CD4-positive, alpha-beta T cell (primary cell): ENCODE measurements at regions not wholly inside any gene's neighbourhood (a gene's known extent, or its start where the extent isn't known, plus 50 kb on each side); places are given as distances from the start of the nearest gene placed in this dataset.

Source experiments
- ATAC-seq: fragments of 200-7000 bp; cut with Tn5 transposase; one replicate; pipeline ENCODE4 v1.10.0; 2022; ENCODE audit warnings: mild to moderate bottlenecking; ENCODE audit not compliant: poor library complexity
- CTCF ChIA-PET: fragments of 350-600 bp; sonication (Branson Sonifier 250); formaldehyde crosslinking; loops from one replicate; lab custom pipeline; 2021; ENCODE audit warnings: antibody characterized with exemption, inconsistent platforms; lab: Charles Lee
- POLR2A ChIA-PET: fragments of 350-600 bp; sonication (Branson Sonifier 250); formaldehyde crosslinking; loops from one replicate; lab custom pipeline; 2021; ENCODE audit warnings: antibody characterized with exemption, inconsistent platforms; lab: Charles Lee
- DNase-seq, 14 experiments: peaks; one replicate each; pipeline ENCODE4 v3.0.0-alpha.2; 2013 to 2020; ENCODE audit warnings: mixed read lengths in 2 of 14
- H3K27ac ChIP-seq, 2 donors: one replicate each; pipeline versions ENCODE4 v1.5.1 to v1.7.0; 2013; ENCODE audit warnings: low read length in 2 of 2, low read depth in 1 of 2, mild to moderate bottlenecking in 1 of 2
- H3K27me3 ChIP-seq, 2 experiments: 1 replicate in 1 of 2; 2 replicates in 1 of 2; pipeline versions ENCODE4 v1.6.1 to v1.7.0; 2013; ENCODE audit warnings: low read length in 2 of 2, control low read depth in 1 of 2, mild to moderate bottlenecking in 1 of 2, moderate library complexity in 1 of 2; ENCODE audit not compliant: insufficient read depth in 2 of 2, control insufficient read depth in 1 of 2
- H3K36me3 ChIP-seq: one replicate; pipeline ENCODE4 v1.6.1; 2013; ENCODE audit warnings: low read length, control low read depth; ENCODE audit not compliant: insufficient read depth
- H3K4me1 ChIP-seq: one replicate; pipeline ENCODE4 v1.6.1; 2013; ENCODE audit warnings: low read length, control low read depth; ENCODE audit not compliant: insufficient read depth
- H3K4me3 ChIP-seq: one replicate; pipeline ENCODE4 v1.5.1; 2013; ENCODE audit warnings: mild to moderate bottlenecking, low read length, moderate library complexity
- H3K9me3 ChIP-seq, 2 experiments: 1 replicate in 1 of 2; 2 replicates in 1 of 2; pipeline versions ENCODE4 v1.6.1 to v1.7.0; 2013; ENCODE audit warnings: low read length in 2 of 2, mild to moderate bottlenecking in 2 of 2, control low read depth in 1 of 2, moderate library complexity in 1 of 2; ENCODE audit not compliant: control insufficient read depth in 1 of 2, insufficient read depth in 1 of 2
- H3K27ac Mint-ChIP-seq: one replicate; pipeline ENCODE4 v1.8.0; 2020; ENCODE audit warnings: mixed read lengths
- H3K27me3 Mint-ChIP-seq: one replicate; pipeline ENCODE4 v1.8.0; 2021; ENCODE audit warnings: mixed read lengths
- H3K36me3 Mint-ChIP-seq: one replicate; pipeline ENCODE4 v1.8.0; 2021; ENCODE audit warnings: low read depth, mixed read lengths
- H3K4me1 Mint-ChIP-seq: one replicate; pipeline ENCODE4 v1.8.0; 2021; ENCODE audit warnings: low read depth, mixed read lengths
- H3K4me3 Mint-ChIP-seq: one replicate; pipeline ENCODE4 v1.8.0; 2020; ENCODE audit warnings: mild to moderate bottlenecking, mixed read lengths
- H3K9me3 Mint-ChIP-seq: one replicate; pipeline ENCODE4 v1.8.0; 2020; ENCODE audit warnings: mixed read lengths
- intact Hi-C, 2 experiments: fragments of 100-400 bp; cut with DNase I in 1 of 2; cut with micrococcal nuclease in 1 of 2; formaldehyde crosslinking; loops; one replicate each; pipeline versions ENCODE4 v1.15.1 to v1.9.0; 2023 to 2025; cut with DNase I, micrococcal nuclease
- TF ChIP-seq, protein P1 (sequence below): fragments of 200-600 bp; IDR thresholded peaks from one replicate; pipeline ENCODE4 v1.8.0; 2022; ENCODE audit warnings: antibody characterized with exemption, mild to moderate bottlenecking

DNA sequence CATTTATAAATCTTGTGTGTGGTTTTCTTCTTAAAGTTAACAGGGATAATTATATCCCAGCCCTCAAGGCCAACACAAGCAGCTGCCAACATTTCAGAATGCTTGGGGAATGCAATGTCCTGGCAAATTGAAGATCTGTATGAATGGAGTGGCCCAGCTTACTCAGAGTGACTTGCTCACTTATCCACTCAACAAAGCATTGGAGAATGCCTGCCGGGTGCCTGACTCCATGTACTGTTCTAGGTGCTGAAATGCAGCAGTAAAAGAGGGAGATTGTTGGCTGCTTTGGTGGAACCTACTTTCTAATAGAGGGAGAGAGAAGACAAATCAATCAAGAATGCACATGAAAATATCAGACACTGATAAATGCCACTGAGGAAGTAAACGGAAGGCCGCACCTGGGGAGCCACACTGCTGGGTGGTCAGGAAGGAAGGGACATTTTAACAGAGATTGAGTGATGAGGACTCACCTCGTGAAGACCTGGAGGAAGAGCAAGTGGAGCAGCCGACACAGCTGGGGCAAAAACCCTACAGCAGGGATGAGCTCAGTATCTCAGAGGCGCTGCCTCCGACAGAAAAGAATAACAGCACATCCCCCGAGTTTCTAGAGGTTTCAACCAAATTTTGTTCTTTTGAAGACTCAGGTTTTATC is 61.2 kb upstream of the VASH1 start:
- H3K4me3 ChIP-seq, result no peak overlapping the region
- H3K4me1 ChIP-seq, result no peaks in the 10 kb centered on the region
- Mint-ChIP-seq H3K27ac (no peak overlapping the region), H3K36me3 (no peaks in the 10 kb centered on the region), H3K4me1 (no peaks in the 10 kb centered on the region), H3K9me3 (no peaks in the 10 kb centered on the region), H3K4me3 (no peak overlapping the region), H3K27me3 (peaks cover 5% of the 10 kb centered on the region)
- H3K9me3 ChIP-seq, result no peaks in the 10 kb centered on the region
- ChIA-PET POLR2A (no interaction called here), CTCF (no interaction called here)
- H3K27me3 ChIP-seq, result peaks cover 0 to under 1% of the 10 kb centered on the region in 2 experiments
- H3K27ac ChIP-seq, result no peak overlapping the region
- no peak for ATAC-seq
- no peak for DNase-seq
- intact Hi-C loops, result no loop called here
- TF ChIP-seq, protein P1, sequence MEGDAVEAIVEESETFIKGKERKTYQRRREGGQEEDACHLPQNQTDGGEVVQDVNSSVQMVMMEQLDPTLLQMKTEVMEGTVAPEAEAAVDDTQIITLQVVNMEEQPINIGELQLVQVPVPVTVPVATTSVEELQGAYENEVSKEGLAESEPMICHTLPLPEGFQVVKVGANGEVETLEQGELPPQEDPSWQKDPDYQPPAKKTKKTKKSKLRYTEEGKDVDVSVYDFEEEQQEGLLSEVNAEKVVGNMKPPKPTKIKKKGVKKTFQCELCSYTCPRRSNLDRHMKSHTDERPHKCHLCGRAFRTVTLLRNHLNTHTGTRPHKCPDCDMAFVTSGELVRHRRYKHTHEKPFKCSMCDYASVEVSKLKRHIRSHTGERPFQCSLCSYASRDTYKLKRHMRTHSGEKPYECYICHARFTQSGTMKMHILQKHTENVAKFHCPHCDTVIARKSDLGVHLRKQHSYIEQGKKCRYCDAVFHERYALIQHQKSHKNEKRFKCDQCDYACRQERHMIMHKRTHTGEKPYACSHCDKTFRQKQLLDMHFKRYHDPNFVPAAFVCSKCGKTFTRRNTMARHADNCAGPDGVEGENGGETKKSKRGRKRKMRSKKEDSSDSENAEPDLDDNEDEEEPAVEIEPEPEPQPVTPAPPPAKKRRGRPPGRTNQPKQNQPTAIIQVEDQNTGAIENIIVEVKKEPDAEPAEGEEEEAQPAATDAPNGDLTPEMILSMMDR, result no peak
- H3K36me3 ChIP-seq, result no peaks in the 10 kb centered on the region

DNA sequence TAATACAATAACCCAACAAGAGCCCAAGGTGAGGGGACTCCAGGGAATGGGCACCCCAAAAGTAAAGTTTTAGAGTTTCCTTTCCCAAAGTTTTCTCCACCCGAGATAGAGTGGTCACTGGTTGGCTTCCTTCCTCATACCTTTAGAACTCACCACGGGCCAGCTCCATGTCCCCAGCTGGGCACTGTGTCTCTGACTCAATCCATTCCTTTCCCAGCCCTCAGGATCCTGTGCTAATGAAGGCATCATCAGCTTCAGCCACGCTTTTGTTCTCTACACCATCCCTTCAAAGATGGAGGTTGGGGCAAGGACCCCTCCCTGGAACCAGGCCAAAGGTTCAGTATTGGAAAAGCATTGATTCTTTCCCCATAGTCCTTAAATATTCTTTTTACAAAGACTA is 59.8 kb upstream of the VASH1 start:
- POLR2A ChIA-PET, result no interaction called here
- no peak for DNase-seq
- H3K9me3 ChIP-seq, result no peaks in the 10 kb centered on the region
- CTCF ChIA-PET, result interaction anchor here (1.2 kb wide), 1 partner anchor 9 kb away, joined by 4 read pairs; no protein-coding TSS in a partner anchor
- Mint-ChIP-seq H3K36me3 (no peaks in the 10 kb centered on the region), H3K27me3 (peaks cover 10% of the 10 kb centered on the region), H3K9me3 (no peaks in the 10 kb centered on the region), H3K27ac (no peak overlapping the region), H3K4me1 (no peaks in the 10 kb centered on the region), H3K4me3 (no peak overlapping the region)
- H3K36me3 ChIP-seq, result no peaks in the 10 kb centered on the region
- ATAC-seq, result no peak
- H3K4me1 ChIP-seq, result no peaks in the 10 kb centered on the region
- H3K4me3 ChIP-seq, result no peak overlapping the region
- H3K27me3 ChIP-seq, result peaks cover 0 to 6% of the 10 kb centered on the region in 2 experiments
- no peak overlapping the region for H3K27ac ChIP-seq
- TF ChIP-seq, protein P1, result no peak
- intact Hi-C loops, result no loop called here

DNA sequence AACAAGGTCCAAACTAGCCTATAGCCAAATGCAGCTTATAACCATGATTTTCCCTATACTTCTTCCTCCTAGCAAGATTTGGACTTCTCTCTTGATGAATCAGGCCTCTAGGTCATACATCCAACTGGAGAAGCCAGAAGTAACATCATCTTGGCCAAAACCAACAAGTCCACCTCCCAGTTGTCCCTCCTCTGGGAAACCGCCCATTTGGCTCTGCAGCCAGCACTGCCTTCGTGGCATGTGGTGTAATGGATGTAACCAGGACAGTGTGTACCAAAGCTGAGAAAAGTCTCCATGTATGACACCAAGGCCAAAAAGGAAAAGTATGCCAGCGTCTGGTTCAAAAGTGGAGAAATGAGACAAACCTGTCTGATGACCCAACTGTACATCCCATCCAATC is 59.3 kb upstream of the VASH1 start:
- no peaks in the 10 kb centered on the region for H3K9me3 ChIP-seq
- no peak overlapping the region for H3K4me3 ChIP-seq
- no peaks in the 10 kb centered on the region for H3K9me3 Mint-ChIP-seq
- DNase-seq (no peak), ATAC-seq (no peak)
- H3K27me3 ChIP-seq, result peaks cover 0 to 6% of the 10 kb centered on the region in 2 experiments
- H3K27ac ChIP-seq, result no peak overlapping the region
- H3K36me3 Mint-ChIP-seq, result no peaks in the 10 kb centered on the region
- intact Hi-C loops, result no loop called here
- H3K4me1 Mint-ChIP-seq, result no peaks in the 10 kb centered on the region
- no peaks in the 10 kb centered on the region for H3K36me3 ChIP-seq
- H3K4me3 Mint-ChIP-seq, result no peak overlapping the region
- H3K27me3 Mint-ChIP-seq, result peaks cover 10% of the 10 kb centered on the region
- TF ChIP-seq, protein P1, result no peak
- H3K4me1 ChIP-seq, result no peaks in the 10 kb centered on the region
- no peak overlapping the region for H3K27ac Mint-ChIP-seq
- CTCF ChIA-PET, result interaction anchor here (1.2 kb wide), 1 partner anchor 8 kb away, joined by 4 read pairs; no protein-coding TSS in a partner anchor
- POLR2A ChIA-PET, result interaction anchor here (1.0 kb wide), 1 partner anchor 27 kb away, joined by 3 read pairs; no protein-coding TSS in a partner anchor
